ENCODE measurements at regions not wholly inside any gene's neighbourhood (a gene's known extent, or its start where the extent isn't known, plus 50 kb on each side); places are given as distances from the start of the nearest gene placed in this dataset.

DNA sequence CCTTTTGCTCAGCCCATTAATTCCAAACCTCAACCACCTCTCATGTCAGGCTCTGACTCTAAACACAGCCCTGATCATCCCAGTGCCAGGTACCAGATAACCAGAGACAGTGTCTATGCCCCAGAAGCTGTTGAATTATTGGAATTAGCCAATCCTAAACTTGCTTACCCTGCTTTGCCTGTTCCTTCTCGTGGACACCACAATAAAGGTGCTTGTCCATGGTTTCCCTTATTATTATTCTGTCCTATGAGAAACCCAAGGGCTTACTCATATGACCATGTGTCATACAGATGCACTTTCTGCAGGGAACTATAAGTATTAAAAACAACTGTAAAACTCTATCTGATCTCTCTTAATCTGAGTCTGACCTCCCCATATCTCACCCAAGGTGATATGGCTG, 2193.8 kb upstream of the PIK3C3 start:
- peaks cover 0 to 3% (median 0%) of the 10 kb centered on the region in 5 experiments for H3K9me3 ChIP-seq (ENCODE audit: control extremely low read depth in 1 of 5, control insufficient read depth in 4 of 5, insufficient read depth in 2 of 5, low read depth in 1 of 5, low read length in 4 of 5)
- H3K36me3 ChIP-seq (ENCODE audit: control insufficient read depth in 4 of 4, insufficient read depth in 4 of 4, low read length in 3 of 4) = no peaks in the 10 kb centered on the region
- H3K27me3 ChIP-seq (replicated peaks in 2 of 5; ENCODE audit: control insufficient read depth in 4 of 5, insufficient read depth in 5 of 5, low read length in 4 of 5) = no peaks in the 10 kb centered on the region
- WGBS (ENCODE audit: insufficient coverage) = 100% methylated on average over 1 of the region's 1 CpG
- POLR2A ChIA-PET = no interaction called here
- no peak overlapping the region for H3K4me3 ChIP-seq (ENCODE audit: control insufficient read depth in 1 of 7, extremely low read depth in 1 of 7, insufficient read depth in 4 of 7, low read depth in 2 of 7, low read length in 6 of 7)
- H3K27ac ChIP-seq (ENCODE audit: insufficient read depth in 1 of 2, low read depth in 1 of 2, low read length in 2 of 2, poor library complexity in 1 of 2, severe bottlenecking in 2 of 2) = no peak overlapping the region
- CTCF ChIA-PET = no interaction called here
- no peak for DNase-seq
- H3K4me1 ChIP-seq (ENCODE audit: control extremely low read depth in 1 of 4, control insufficient read depth in 4 of 4, insufficient read depth in 4 of 4, low read length in 3 of 4) = no peaks in the 10 kb centered on the region

DNA sequence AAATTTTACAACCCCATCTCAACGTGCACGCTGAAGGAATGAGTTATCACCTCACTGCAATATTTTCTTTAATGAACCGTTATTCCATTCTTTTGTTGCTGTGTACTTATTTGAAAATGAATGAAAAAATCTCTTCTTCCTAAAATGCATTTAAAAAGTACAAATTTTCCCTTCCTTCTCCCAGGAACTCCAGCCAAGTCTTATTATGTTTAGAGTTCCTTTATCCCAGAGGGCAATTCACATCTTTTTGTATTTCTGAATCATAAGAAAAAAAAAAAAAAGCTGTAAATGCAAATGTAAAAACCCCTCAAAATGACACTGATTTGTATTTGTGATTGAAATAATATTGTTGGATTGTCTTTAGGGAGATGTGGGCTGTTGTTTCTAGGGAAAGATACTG, 2194.3 kb upstream of the CELF4 start:
- H3K27me3 ChIP-seq (replicated peaks in 2 of 5; ENCODE audit: control insufficient read depth in 4 of 5, insufficient read depth in 5 of 5, low read length in 4 of 5) = no peaks in the 10 kb centered on the region
- CTCF ChIA-PET = no interaction called here
- no CpG with 5 or more reads among the region's 3 CpGs for WGBS (ENCODE audit: insufficient coverage)

DNA sequence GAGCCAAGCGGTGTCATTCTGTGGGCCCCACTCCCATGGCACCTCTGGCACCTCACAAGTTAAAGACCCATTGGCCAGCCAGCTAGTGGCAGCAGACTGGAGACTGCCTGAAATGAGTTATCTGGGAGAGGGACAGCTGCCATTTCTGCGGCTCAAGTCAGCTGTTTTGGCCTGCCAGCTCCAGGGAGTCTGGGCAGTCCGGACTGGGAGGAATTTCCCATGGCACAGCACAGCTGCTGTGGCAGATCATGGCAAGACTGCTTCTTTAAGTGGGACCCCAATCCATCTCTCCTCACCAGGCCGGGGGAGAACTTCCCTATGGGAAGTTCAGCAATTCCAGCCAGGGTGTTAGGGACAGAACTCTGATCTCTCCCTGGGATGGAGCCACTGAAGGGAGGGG, 2187.6 kb upstream of the CELF4 start:
- DNase-seq = no peak
- CTCF ChIA-PET = interaction anchor here (1.0 kb wide), 1 partner anchor 12 kb away, joined by 3 read pairs; no protein-coding TSS in a partner anchor
- POLR2A ChIA-PET = no interaction called here
- Histone ChIP-seq H3K36me3 (ENCODE audit: control insufficient read depth in 4 of 4, insufficient read depth in 4 of 4, low read length in 3 of 4) (peaks cover 0 to 12% (median 8%) of the 10 kb centered on the region in 4 experiments), H3K27me3 (replicated peaks in 2 of 5; ENCODE audit: control insufficient read depth in 4 of 5, insufficient read depth in 5 of 5, low read length in 4 of 5) (no peaks in the 10 kb centered on the region), H3K27ac (ENCODE audit: insufficient read depth in 1 of 2, low read depth in 1 of 2, low read length in 2 of 2, poor library complexity in 1 of 2, severe bottlenecking in 2 of 2) (no peak overlapping the region), H3K4me3 (ENCODE audit: control insufficient read depth in 1 of 7, extremely low read depth in 1 of 7, insufficient read depth in 4 of 7, low read depth in 2 of 7, low read length in 6 of 7) (no peak overlapping the region), H3K4me1 (ENCODE audit: control extremely low read depth in 1 of 4, control insufficient read depth in 4 of 4, insufficient read depth in 4 of 4, low read length in 3 of 4) (no peaks in the 10 kb centered on the region), H3K9me3 (ENCODE audit: control extremely low read depth in 1 of 5, control insufficient read depth in 4 of 5, insufficient read depth in 2 of 5, low read depth in 1 of 5, low read length in 4 of 5) (peaks cover 0 to 18% (median 3%) of the 10 kb centered on the region in 5 experiments)
- 100% methylated on average over 4 of the region's 4 CpGs for WGBS (ENCODE audit: insufficient coverage)

More for the DNA sequence above, 2194.3 kb upstream of the CELF4 start:
- DNase-seq = no peak
- Histone ChIP-seq H3K9me3 (ENCODE audit: control extremely low read depth in 1 of 5, control insufficient read depth in 4 of 5, insufficient read depth in 2 of 5, low read depth in 1 of 5, low read length in 4 of 5) (peaks cover 0 to 7% (median 0%) of the 10 kb centered on the region in 5 experiments), H3K4me1 (ENCODE audit: control extremely low read depth in 1 of 4, control insufficient read depth in 4 of 4, insufficient read depth in 4 of 4, low read length in 3 of 4) (no peaks in the 10 kb centered on the region), H3K4me3 (ENCODE audit: control insufficient read depth in 1 of 7, extremely low read depth in 1 of 7, insufficient read depth in 4 of 7, low read depth in 2 of 7, low read length in 6 of 7) (no peak overlapping the region), H3K36me3 (ENCODE audit: control insufficient read depth in 4 of 4, insufficient read depth in 4 of 4, low read length in 3 of 4) (no peaks in the 10 kb centered on the region), H3K27ac (ENCODE audit: insufficient read depth in 1 of 2, low read depth in 1 of 2, low read length in 2 of 2, poor library complexity in 1 of 2, severe bottlenecking in 2 of 2) (no peak overlapping the region)
- POLR2A ChIA-PET = no interaction called here

DNA sequence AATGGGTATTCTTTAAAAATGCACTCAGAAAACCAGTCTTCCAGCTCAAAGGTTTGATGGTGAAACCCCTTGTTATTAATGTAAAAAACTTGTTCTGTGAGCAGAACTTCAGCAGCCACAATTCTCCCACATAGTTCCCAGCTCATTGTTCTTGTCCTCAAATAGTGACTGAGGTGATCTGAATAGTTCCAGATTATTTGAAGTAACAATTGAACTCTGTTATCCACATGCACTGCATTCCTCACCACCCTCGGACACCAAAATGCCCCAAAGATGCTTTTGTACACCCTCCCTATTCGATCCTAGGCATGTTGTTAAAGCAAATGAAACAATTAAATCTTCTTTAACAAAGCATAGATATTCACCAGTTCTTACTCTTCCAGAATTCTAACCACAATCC, 2186.8 kb upstream of the CELF4 start:
- no peak overlapping the region for H3K27ac ChIP-seq (ENCODE audit: insufficient read depth in 1 of 2, low read depth in 1 of 2, low read length in 2 of 2, poor library complexity in 1 of 2, severe bottlenecking in 2 of 2)
- 80% methylated on average over 2 of the region's 2 CpGs for WGBS (ENCODE audit: insufficient coverage)
- CTCF ChIA-PET = no interaction called here

DNA sequence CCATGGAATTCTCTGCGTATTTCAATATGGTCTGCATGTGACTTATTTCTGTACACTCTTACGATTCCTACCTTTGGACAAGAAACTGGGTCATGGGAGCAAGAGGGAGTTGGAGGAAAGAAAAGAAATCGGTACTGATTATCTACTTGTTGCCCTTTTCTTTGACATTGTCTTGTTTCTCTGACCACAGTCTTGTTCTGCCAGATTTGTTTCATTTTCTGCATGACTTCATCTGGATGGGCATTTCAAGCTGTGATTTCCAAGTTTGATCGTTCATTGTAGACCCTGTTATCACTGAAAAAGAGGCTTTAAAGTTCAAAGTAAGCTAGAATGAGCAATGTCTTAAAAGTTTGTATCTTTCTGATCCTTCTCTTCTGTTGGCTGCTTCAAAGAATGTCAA, 2186.3 kb upstream of the CELF4 start:
- Histone ChIP-seq H3K27ac (ENCODE audit: insufficient read depth in 1 of 2, low read depth in 1 of 2, low read length in 2 of 2, poor library complexity in 1 of 2, severe bottlenecking in 2 of 2) (no peak overlapping the region), H3K4me1 (ENCODE audit: control extremely low read depth in 1 of 4, control insufficient read depth in 4 of 4, insufficient read depth in 4 of 4, low read length in 3 of 4) (no peaks in the 10 kb centered on the region), H3K9me3 (ENCODE audit: control extremely low read depth in 1 of 5, control insufficient read depth in 4 of 5, insufficient read depth in 2 of 5, low read depth in 1 of 5, low read length in 4 of 5) (peaks cover 0 to 15% (median 3%) of the 10 kb centered on the region in 5 experiments), H3K4me3 (ENCODE audit: control insufficient read depth in 1 of 7, extremely low read depth in 1 of 7, insufficient read depth in 4 of 7, low read depth in 2 of 7, low read length in 6 of 7) (no peak overlapping the region), H3K36me3 (ENCODE audit: control insufficient read depth in 4 of 4, insufficient read depth in 4 of 4, low read length in 3 of 4) (peaks cover 0 to 12% (median 8%) of the 10 kb centered on the region in 4 experiments), H3K27me3 (replicated peaks in 2 of 5; ENCODE audit: control insufficient read depth in 4 of 5, insufficient read depth in 5 of 5, low read length in 4 of 5) (no peaks in the 10 kb centered on the region)
- CTCF ChIA-PET = no interaction called here
- POLR2A ChIA-PET = no interaction called here
- WGBS (ENCODE audit: insufficient coverage) = 94% methylated on average over 3 of the region's 4 CpGs
- DNase-seq = no peak

More for the DNA sequence above, 2186.8 kb upstream of the CELF4 start:
- H3K4me3 ChIP-seq (ENCODE audit: control insufficient read depth in 1 of 7, extremely low read depth in 1 of 7, insufficient read depth in 4 of 7, low read depth in 2 of 7, low read length in 6 of 7) = no peak overlapping the region
- DNase-seq = no peak
- POLR2A ChIA-PET = no interaction called here
- no peaks in the 10 kb centered on the region for H3K4me1 ChIP-seq (ENCODE audit: control extremely low read depth in 1 of 4, control insufficient read depth in 4 of 4, insufficient read depth in 4 of 4, low read length in 3 of 4)
- H3K27me3 ChIP-seq (replicated peaks in 2 of 5; ENCODE audit: control insufficient read depth in 4 of 5, insufficient read depth in 5 of 5, low read length in 4 of 5) = no peaks in the 10 kb centered on the region
- peaks cover 0 to 15% (median 3%) of the 10 kb centered on the region in 5 experiments for H3K9me3 ChIP-seq (ENCODE audit: control extremely low read depth in 1 of 5, control insufficient read depth in 4 of 5, insufficient read depth in 2 of 5, low read depth in 1 of 5, low read length in 4 of 5)
- H3K36me3 ChIP-seq (ENCODE audit: control insufficient read depth in 4 of 4, insufficient read depth in 4 of 4, low read length in 3 of 4) = peaks cover 0 to 12% (median 8%) of the 10 kb centered on the region in 4 experiments

DNA sequence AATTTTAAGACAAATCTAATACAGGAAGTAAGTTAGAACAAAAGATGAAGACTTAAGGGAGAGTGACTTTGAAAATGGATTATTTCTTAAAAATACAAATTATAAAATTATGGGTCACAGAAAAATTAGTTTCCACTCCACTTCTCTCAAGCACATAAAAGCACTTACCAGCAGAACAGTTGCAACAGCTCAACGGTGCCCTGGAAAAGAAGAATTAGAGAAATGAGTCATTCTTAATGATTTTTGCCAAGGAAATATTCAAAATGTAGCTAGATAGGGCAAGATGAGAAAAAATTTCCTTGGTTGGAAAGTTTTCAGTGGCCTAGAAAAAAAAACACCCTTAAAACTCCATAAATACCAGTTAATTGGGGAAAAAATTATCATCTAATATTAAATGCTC, 2185.6 kb upstream of the CELF4 start:
- POLR2A ChIA-PET = no interaction called here
- Histone ChIP-seq H3K36me3 (ENCODE audit: control insufficient read depth in 4 of 4, insufficient read depth in 4 of 4, low read length in 3 of 4) (peaks cover 0 to 12% (median 8%) of the 10 kb centered on the region in 4 experiments), H3K4me3 (ENCODE audit: control insufficient read depth in 1 of 7, extremely low read depth in 1 of 7, insufficient read depth in 4 of 7, low read depth in 2 of 7, low read length in 6 of 7) (no peak overlapping the region), H3K27ac (ENCODE audit: insufficient read depth in 1 of 2, low read depth in 1 of 2, low read length in 2 of 2, poor library complexity in 1 of 2, severe bottlenecking in 2 of 2) (no peak overlapping the region), H3K4me1 (ENCODE audit: control extremely low read depth in 1 of 4, control insufficient read depth in 4 of 4, insufficient read depth in 4 of 4, low read length in 3 of 4) (no peaks in the 10 kb centered on the region), H3K9me3 (ENCODE audit: control extremely low read depth in 1 of 5, control insufficient read depth in 4 of 5, insufficient read depth in 2 of 5, low read depth in 1 of 5, low read length in 4 of 5) (peaks cover 0 to 15% (median 3%) of the 10 kb centered on the region in 5 experiments), H3K27me3 (replicated peaks in 2 of 5; ENCODE audit: control insufficient read depth in 4 of 5, insufficient read depth in 5 of 5, low read length in 4 of 5) (no peaks in the 10 kb centered on the region)
- WGBS (ENCODE audit: insufficient coverage) = no CpG with 5 or more reads among the region's 1 CpG
- no peak for DNase-seq
- CTCF ChIA-PET = no interaction called here

DNA sequence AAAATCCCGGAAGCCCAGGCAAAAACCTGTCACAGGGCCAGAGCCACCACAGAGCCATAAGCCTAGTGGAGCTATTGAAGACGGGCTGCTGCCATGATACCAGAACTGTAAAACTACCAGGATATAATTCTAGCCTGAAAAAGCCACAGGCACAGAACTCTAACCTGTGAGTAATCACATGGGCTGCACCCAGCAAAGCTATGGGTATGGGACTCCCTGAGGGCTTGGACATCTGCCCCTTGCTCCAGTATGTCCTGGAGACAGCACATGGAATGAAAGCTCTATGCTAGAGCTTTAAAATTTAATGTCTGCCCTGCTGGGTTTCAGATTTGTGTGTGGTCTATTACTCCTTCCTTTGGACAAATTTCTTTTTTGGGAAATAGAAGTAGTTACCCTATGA, 2183.6 kb upstream of the CELF4 start:
- Histone ChIP-seq H3K4me1 (ENCODE audit: control extremely low read depth in 1 of 4, control insufficient read depth in 4 of 4, insufficient read depth in 4 of 4, low read length in 3 of 4) (no peaks in the 10 kb centered on the region), H3K27me3 (replicated peaks in 2 of 5; ENCODE audit: control insufficient read depth in 4 of 5, insufficient read depth in 5 of 5, low read length in 4 of 5) (no peaks in the 10 kb centered on the region), H3K27ac (ENCODE audit: insufficient read depth in 1 of 2, low read depth in 1 of 2, low read length in 2 of 2, poor library complexity in 1 of 2, severe bottlenecking in 2 of 2) (no peak overlapping the region), H3K4me3 (ENCODE audit: control insufficient read depth in 1 of 7, extremely low read depth in 1 of 7, insufficient read depth in 4 of 7, low read depth in 2 of 7, low read length in 6 of 7) (no peak overlapping the region), H3K36me3 (ENCODE audit: control insufficient read depth in 4 of 4, insufficient read depth in 4 of 4, low read length in 3 of 4) (peaks cover 0 to 12% (median 8%) of the 10 kb centered on the region in 4 experiments), H3K9me3 (ENCODE audit: control extremely low read depth in 1 of 5, control insufficient read depth in 4 of 5, insufficient read depth in 2 of 5, low read depth in 1 of 5, low read length in 4 of 5) (peaks cover 0 to 12% (median 3%) of the 10 kb centered on the region in 5 experiments)
- POLR2A ChIA-PET = no interaction called here
- DNase-seq = no peak
- CTCF ChIA-PET = interaction anchor here (1.0 kb wide), 1 partner anchor 8 kb away, joined by 3 read pairs; no protein-coding TSS in a partner anchor
- WGBS (ENCODE audit: insufficient coverage) = 100% methylated on average over 2 of the region's 2 CpGs
